K562 (cell line): ENCODE measurements at regions not wholly inside any gene's neighbourhood (a gene's known extent, or its start where the extent isn't known, plus 50 kb on each side); places are given as distances from the start of the nearest gene placed in this dataset.

ENCODE experiments used
- ARNT ChIP-seq, 2 experiments: fragments of 450-650 bp; IDR thresholded peaks; 2 replicates each; pipeline ENCODE4 v1.6.1; 2016; ENCODE audit warnings: mild to moderate bottlenecking in 1 of 2
- RBFOX2 ChIP-seq: fragments of 200-400 bp; formaldehyde crosslinking; IDR thresholded peaks from 2 replicates; pipeline ENCODE4 v1.6.1; 2017; ENCODE audit warnings: low read depth, mild to moderate bottlenecking, low read length, moderate library complexity
- SP1 ChIP-seq: sonication (generic); formaldehyde crosslinking; IDR thresholded peaks from 2 replicates; pipeline ENCODE4 v1.8.1; 2022; ENCODE audit warnings: mild to moderate bottlenecking, missing genetic modification reagents
- TF ChIP-seq, protein P1 (sequence below): fragments of 450-650 bp; IDR thresholded peaks from 2 replicates; pipeline ENCODE4 v1.6.1; 2016; ENCODE audit warnings: mild to moderate bottlenecking, moderate library complexity

DNA sequence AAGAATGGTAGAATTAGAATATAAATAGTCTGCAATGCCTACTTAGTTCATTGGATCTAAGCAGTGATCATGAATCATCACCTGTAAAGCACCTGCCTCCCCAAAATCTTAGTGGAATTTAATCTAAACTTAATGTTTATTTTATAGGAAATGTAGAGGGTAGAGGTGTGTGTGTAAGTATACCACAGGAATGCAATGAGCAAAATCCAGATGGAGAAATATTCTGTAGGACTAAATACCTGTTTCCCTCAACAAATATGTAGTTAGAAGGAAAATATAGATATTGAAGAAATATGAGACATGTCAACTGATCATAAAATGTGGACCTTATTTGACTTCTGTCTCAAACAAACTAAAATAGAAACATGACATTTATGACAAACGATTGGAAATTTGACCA is 839.2 kb upstream of the FBXO33 start (continued):
- TF ChIP-seq, protein P1, sequence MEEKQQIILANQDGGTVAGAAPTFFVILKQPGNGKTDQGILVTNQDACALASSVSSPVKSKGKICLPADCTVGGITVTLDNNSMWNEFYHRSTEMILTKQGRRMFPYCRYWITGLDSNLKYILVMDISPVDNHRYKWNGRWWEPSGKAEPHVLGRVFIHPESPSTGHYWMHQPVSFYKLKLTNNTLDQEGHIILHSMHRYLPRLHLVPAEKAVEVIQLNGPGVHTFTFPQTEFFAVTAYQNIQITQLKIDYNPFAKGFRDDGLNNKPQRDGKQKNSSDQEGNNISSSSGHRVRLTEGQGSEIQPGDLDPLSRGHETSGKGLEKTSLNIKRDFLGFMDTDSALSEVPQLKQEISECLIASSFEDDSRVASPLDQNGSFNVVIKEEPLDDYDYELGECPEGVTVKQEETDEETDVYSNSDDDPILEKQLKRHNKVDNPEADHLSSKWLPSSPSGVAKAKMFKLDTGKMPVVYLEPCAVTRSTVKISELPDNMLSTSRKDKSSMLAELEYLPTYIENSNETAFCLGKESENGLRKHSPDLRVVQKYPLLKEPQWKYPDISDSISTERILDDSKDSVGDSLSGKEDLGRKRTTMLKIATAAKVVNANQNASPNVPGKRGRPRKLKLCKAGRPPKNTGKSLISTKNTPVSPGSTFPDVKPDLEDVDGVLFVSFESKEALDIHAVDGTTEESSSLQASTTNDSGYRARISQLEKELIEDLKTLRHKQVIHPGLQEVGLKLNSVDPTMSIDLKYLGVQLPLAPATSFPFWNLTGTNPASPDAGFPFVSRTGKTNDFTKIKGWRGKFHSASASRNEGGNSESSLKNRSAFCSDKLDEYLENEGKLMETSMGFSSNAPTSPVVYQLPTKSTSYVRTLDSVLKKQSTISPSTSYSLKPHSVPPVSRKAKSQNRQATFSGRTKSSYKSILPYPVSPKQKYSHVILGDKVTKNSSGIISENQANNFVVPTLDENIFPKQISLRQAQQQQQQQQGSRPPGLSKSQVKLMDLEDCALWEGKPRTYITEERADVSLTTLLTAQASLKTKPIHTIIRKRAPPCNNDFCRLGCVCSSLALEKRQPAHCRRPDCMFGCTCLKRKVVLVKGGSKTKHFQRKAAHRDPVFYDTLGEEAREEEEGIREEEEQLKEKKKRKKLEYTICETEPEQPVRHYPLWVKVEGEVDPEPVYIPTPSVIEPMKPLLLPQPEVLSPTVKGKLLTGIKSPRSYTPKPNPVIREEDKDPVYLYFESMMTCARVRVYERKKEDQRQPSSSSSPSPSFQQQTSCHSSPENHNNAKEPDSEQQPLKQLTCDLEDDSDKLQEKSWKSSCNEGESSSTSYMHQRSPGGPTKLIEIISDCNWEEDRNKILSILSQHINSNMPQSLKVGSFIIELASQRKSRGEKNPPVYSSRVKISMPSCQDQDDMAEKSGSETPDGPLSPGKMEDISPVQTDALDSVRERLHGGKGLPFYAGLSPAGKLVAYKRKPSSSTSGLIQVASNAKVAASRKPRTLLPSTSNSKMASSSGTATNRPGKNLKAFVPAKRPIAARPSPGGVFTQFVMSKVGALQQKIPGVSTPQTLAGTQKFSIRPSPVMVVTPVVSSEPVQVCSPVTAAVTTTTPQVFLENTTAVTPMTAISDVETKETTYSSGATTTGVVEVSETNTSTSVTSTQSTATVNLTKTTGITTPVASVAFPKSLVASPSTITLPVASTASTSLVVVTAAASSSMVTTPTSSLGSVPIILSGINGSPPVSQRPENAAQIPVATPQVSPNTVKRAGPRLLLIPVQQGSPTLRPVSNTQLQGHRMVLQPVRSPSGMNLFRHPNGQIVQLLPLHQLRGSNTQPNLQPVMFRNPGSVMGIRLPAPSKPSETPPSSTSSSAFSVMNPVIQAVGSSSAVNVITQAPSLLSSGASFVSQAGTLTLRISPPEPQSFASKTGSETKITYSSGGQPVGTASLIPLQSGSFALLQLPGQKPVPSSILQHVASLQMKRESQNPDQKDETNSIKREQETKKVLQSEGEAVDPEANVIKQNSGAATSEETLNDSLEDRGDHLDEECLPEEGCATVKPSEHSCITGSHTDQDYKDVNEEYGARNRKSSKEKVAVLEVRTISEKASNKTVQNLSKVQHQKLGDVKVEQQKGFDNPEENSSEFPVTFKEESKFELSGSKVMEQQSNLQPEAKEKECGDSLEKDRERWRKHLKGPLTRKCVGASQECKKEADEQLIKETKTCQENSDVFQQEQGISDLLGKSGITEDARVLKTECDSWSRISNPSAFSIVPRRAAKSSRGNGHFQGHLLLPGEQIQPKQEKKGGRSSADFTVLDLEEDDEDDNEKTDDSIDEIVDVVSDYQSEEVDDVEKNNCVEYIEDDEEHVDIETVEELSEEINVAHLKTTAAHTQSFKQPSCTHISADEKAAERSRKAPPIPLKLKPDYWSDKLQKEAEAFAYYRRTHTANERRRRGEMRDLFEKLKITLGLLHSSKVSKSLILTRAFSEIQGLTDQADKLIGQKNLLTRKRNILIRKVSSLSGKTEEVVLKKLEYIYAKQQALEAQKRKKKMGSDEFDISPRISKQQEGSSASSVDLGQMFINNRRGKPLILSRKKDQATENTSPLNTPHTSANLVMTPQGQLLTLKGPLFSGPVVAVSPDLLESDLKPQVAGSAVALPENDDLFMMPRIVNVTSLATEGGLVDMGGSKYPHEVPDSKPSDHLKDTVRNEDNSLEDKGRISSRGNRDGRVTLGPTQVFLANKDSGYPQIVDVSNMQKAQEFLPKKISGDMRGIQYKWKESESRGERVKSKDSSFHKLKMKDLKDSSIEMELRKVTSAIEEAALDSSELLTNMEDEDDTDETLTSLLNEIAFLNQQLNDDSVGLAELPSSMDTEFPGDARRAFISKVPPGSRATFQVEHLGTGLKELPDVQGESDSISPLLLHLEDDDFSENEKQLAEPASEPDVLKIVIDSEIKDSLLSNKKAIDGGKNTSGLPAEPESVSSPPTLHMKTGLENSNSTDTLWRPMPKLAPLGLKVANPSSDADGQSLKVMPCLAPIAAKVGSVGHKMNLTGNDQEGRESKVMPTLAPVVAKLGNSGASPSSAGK, result no peak
- no peak for TF ChIP-seq RBFOX2
- TF ChIP-seq SP1 (CRISPR knock-in tag), result no peak
- TF ChIP-seq ARNT (IDR thresholded peaks at IDR 0.05), result no peak
- TF ChIP-seq, all 486 proteins: peak for 0
